Upper lobe of left lung (tissue), 4 donors: ENCODE measurements at regions not wholly inside any gene's neighbourhood (a gene's known extent, or its start where the extent isn't known, plus 50 kb on each side); places are given as distances from the start of the nearest gene placed in this dataset.

Experiments
- CTCF ChIP-seq, 6 experiments: fragments of 450-650 bp in 4 of 6; fragments of 200-600 bp in 2 of 6; sonication (generic) in 2 of 6; IDR thresholded peaks; one replicate each; pipeline ENCODE4 v1.5.1; 2016 to 2019; ENCODE audit warnings: antibody characterized with exemption in 6 of 6
- EP300 ChIP-seq, 4 donors: sonication (generic); formaldehyde crosslinking; IDR thresholded peaks; one replicate each; pipeline ENCODE4 v1.5.1; 2017; ENCODE audit warnings: antibody characterized with exemption in 4 of 4, control low read depth in 2 of 4
- POLR2A ChIP-seq, 4 donors: fragments of 450-650 bp; IDR thresholded peaks; one replicate each; pipeline ENCODE4 v1.5.1; 2016 to 2017; ENCODE audit warnings: antibody characterized with exemption in 4 of 4, mild to moderate bottlenecking in 2 of 4
- POLR2AphosphoS5 ChIP-seq, 2 donors: sonication (generic); formaldehyde crosslinking; IDR thresholded peaks; one replicate each; pipeline ENCODE4 v1.5.1; 2017; ENCODE audit warnings: antibody characterized with exemption in 2 of 2

- TF ChIP-seq CTCF (IDR thresholded peaks at IDR 0.05) (no peak), POLR2AphosphoS5 (IDR thresholded peaks at IDR 0.05) (no peak), POLR2A (IDR thresholded peaks at IDR 0.05) (no peak), EP300 (IDR thresholded peaks at IDR 0.05) (no peak)
Measured at GRCh38 chr9:111276431-111277128, 53.4 kb downstream of the OR2K2 start.
